ENCODE measurements at regions not wholly inside any gene's neighbourhood (a gene's known extent, or its start where the extent isn't known, plus 50 kb on each side); places are given as distances from the start of the nearest gene placed in this dataset.

DNA sequence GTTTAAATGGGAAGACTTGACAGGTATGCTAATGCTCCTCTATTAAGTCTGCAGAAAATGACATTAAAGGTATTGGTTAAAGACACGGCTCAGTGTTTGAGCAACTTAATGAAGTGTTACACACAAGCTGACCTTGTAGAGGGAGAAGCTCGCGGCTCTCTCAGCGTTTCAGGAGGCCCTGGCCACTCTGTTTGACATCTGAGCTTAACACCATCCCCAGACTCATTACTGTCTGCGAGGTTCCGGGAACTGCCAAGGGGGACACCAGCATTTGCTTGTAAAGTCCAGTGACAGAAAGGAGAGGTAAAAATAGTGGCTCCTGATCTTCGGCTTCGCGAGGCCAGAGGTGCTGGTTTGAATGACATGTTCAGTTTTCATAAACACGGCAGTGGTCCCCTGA lies 540.7 kb upstream of the CADM1 start:
- TF ChIP-seq, protein P1, sequence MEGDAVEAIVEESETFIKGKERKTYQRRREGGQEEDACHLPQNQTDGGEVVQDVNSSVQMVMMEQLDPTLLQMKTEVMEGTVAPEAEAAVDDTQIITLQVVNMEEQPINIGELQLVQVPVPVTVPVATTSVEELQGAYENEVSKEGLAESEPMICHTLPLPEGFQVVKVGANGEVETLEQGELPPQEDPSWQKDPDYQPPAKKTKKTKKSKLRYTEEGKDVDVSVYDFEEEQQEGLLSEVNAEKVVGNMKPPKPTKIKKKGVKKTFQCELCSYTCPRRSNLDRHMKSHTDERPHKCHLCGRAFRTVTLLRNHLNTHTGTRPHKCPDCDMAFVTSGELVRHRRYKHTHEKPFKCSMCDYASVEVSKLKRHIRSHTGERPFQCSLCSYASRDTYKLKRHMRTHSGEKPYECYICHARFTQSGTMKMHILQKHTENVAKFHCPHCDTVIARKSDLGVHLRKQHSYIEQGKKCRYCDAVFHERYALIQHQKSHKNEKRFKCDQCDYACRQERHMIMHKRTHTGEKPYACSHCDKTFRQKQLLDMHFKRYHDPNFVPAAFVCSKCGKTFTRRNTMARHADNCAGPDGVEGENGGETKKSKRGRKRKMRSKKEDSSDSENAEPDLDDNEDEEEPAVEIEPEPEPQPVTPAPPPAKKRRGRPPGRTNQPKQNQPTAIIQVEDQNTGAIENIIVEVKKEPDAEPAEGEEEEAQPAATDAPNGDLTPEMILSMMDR (conservative IDR thresholded peaks at IDR 0.05 in 1 of 2, IDR thresholded peaks at IDR 0.05 in 1 of 2; ENCODE audit: extremely low read depth in 1 of 2, insufficient read depth in 1 of 2, low read depth in 1 of 2, low read length in 2 of 2): no peak
- TF ChIP-seq EZH2 (IDR thresholded peaks at IDR 0.05; ENCODE audit: borderline replicate concordance, low read length): no peak

Measured in mammary epithelial cell (primary cell).